GM21529 (cell line): ENCODE measurements at regions not wholly inside any gene's neighbourhood (a gene's known extent, or its start where the extent isn't known, plus 50 kb on each side); places are given as distances from the start of the nearest gene placed in this dataset.

ENCODE experiments used
- ATAC-seq: cut with Tn5 transposase; IDR thresholded peaks from one replicate; pipeline ENCODE4 v1.9.1; 2021; ENCODE audit not compliant: unreplicated experiment

GRCh38 chr5:73231246-73231778 is 58.3 kb downstream of the TMEM174 start:
- no peak for ATAC-seq

GRCh38 chr5:73230264-73231245 is 57.6 kb downstream of the TMEM174 start:
- no peak for ATAC-seq

GRCh38 chr5:73229271-73229670 is 56.3 kb downstream of the TMEM174 start:
- ATAC-seq = no peak

- ATAC-seq = no peak
Measured at GRCh38 chr5:73228052-73228451, 55.1 kb downstream of the TMEM174 start.
